ENCODE measurements at regions not wholly inside any gene's neighbourhood (a gene's known extent, or its start where the extent isn't known, plus 50 kb on each side); places are given as distances from the start of the nearest gene placed in this dataset.
A peak's percentile ranks its signal among the peaks of the same experiment; 100 is the strongest.

DNA sequence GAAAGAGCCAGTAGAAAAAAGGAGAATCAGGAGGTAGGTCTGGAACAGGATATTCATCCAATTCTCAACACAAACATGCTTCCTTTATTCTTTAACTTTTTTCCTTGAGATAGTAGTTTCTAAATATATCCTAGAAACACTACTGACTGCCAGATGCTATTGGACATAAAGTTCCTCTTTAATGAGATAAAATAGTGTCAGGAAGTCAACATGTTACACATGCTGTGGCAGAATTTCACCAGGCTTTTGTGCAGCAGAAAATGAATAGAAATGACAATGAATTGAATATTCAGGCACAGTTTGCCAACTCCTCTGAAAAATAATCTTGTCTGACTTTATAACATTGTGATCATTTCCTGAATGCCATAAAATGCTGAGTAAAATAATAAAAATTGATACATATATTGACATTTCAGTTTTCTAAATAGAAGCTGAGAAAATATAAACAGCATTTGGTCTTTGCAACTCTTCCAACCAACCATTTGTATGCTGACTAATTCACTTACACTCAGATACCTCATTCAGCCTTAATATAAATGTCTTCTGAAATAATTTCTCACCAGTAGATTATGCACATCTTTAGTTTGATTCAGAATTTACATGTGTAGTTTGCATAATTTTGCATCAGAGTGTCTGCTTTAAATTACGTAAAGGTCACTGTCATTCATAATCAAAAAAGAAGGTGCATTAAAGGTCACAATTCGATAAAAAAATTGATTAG lies 486.1 kb upstream of the ADGRL2 start:
- DNase-seq (ENCODE audit: low read depth in 1 of 2, low spot score in 2 of 2) (no peak), FAIRE-seq (no peak)
- H2BK12ac ChIP-seq (ENCODE audit: low read depth, low read length), result no peak overlapping the region
- no peak overlapping the region for H3K14ac ChIP-seq (ENCODE audit: insufficient read length)
- POLR2A ChIA-PET (ENCODE audit: partially characterized antibody), result no interaction called here
- no peak overlapping the region for H4K91ac ChIP-seq (replicated peaks; ENCODE audit: insufficient read length, low read length)
- H3K4me1 ChIP-seq (replicated peaks in 1 of 4; ENCODE audit: control insufficient read depth in 3 of 4, insufficient read depth in 4 of 4, low read length in 3 of 4), result peaks cover 4 to 35% (median 12%) of the 10 kb centered on the region in 4 experiments; a peak in 6 of 7 replicates
- H3K56ac ChIP-seq (replicated peaks; ENCODE audit: insufficient read length, low read depth, low read length), result no peak overlapping the region
- H3K27me3 ChIP-seq (replicated peaks in 1 of 4; ENCODE audit: control insufficient read depth in 3 of 4, extremely low read depth in 1 of 4, insufficient read depth in 3 of 4, low read length in 3 of 4), result no peaks in the 10 kb centered on the region
- no peak overlapping the region for H3K4me3 ChIP-seq (ENCODE audit: extremely low read depth in 1 of 4, insufficient read depth in 2 of 4, low read depth in 3 of 4, low read length in 4 of 4)
- CTCF ChIA-PET (ENCODE audit: partially characterized antibody), result interaction anchor here (0.6 to 1.6 kb wide), 2 partner anchors 11 to 146 kb away, joined by 3 to 5 read pairs; no protein-coding TSS in a partner anchor
- H3K9me3 ChIP-seq (ENCODE audit: insufficient read depth in 2 of 2, low read depth in 1 of 2, low read length in 1 of 2), result no peaks in the 10 kb centered on the region
- H3K23me2 ChIP-seq (ENCODE audit: low read depth, low read length), result no peaks in the 10 kb centered on the region
- no peak overlapping the region for H2BK5ac ChIP-seq (ENCODE audit: low read depth, low read length)
- H4K5ac ChIP-seq (ENCODE audit: insufficient read length, low read depth, low read length), result peak overlapping the region; percentile 96
- no peak overlapping the region for H3K9ac ChIP-seq (replicated peaks in 1 of 4; ENCODE audit: extremely low read depth in 1 of 4, low read depth in 3 of 4, low read length in 3 of 4)
- no peak overlapping the region for H2BK15ac ChIP-seq (ENCODE audit: low read length)
- H3K27ac ChIP-seq (ENCODE audit: low read depth, low read length), result no peak overlapping the region
- no peaks in the 10 kb centered on the region for H4K20me1 ChIP-seq (replicated peaks in 1 of 2; ENCODE audit: control insufficient read depth in 1 of 2, insufficient read depth in 2 of 2, low read length in 2 of 2)
- H3K79me2 ChIP-seq (ENCODE audit: control insufficient read depth in 1 of 2, insufficient read depth in 2 of 2, low read length in 2 of 2), result 0 out of 4 replicates have a peak, but pooled peaks cover 0 to 4% of the 10 kb centered on the region in 2 experiments
- H2BK120ac ChIP-seq (replicated peaks; ENCODE audit: low read depth, low read length), result peak overlapping the region; percentile 91
- H3K4me2 ChIP-seq (ENCODE audit: insufficient read depth in 1 of 2, low read depth in 2 of 2, low read length in 2 of 2), result no peak overlapping the region
- H2BK20ac ChIP-seq (ENCODE audit: low read length), result no peak overlapping the region
- H3K23ac ChIP-seq (ENCODE audit: insufficient read length), result no peak overlapping the region
- no peak overlapping the region for H3K4ac ChIP-seq (replicated peaks; ENCODE audit: insufficient read length, low read depth, low read length)
- 81 to 100% methylated on average over 1 to 2 of the region's 2 CpGs for WGBS, 2 experiments (ENCODE audit: extremely low coverage in 1 of 2, insufficient coverage in 1 of 2, insufficient read length in 1 of 2, insufficient replicate concordance in 2 of 2, low coverage in 1 of 2, low lambda C conversion rate in 2 of 2, missing lambda C conversion rate in 1 of 2)
- no peak overlapping the region; the same call in 1 of the 2 replicates for H3K18ac ChIP-seq (ENCODE audit: extremely low read depth, low read length)
- no peaks in the 10 kb centered on the region for H3K36me3 ChIP-seq (ENCODE audit: control insufficient read depth in 2 of 4, insufficient read depth in 4 of 4, low read length in 3 of 4)
- H2AK5ac ChIP-seq (ENCODE audit: low read depth, low read length), result no peak overlapping the region
- H2AFZ ChIP-seq (ENCODE audit: low read length), result no peak overlapping the region
- H3K79me1 ChIP-seq (ENCODE audit: low read depth, low read length), result no peaks in the 10 kb centered on the region
- no peak overlapping the region for H4K8ac ChIP-seq (ENCODE audit: extremely low read depth, insufficient read depth, low read length)
- no peak for TF ChIP-seq CHD1 (IDR thresholded peaks at IDR 0.05; ENCODE audit: low read depth, low read length)
- no peak for TF ChIP-seq TAF7 (optimal IDR thresholded peaks at IDR 0.05; ENCODE audit: borderline replicate concordance, low read depth, low read length)
- no peak for TF ChIP-seq PHF8 (conservative IDR thresholded peaks at IDR 0.05; ENCODE audit: low read depth, low read length)
- TF ChIP-seq EZH2 (IDR thresholded peaks at IDR 0.05; ENCODE audit: low read depth, low read length, severe bottlenecking), result no peak

All from H1 (cell line).